ENCODE measurements at regions not wholly inside any gene's neighbourhood (a gene's known extent, or its start where the extent isn't known, plus 50 kb on each side); places are given as distances from the start of the nearest gene placed in this dataset.

DNA sequence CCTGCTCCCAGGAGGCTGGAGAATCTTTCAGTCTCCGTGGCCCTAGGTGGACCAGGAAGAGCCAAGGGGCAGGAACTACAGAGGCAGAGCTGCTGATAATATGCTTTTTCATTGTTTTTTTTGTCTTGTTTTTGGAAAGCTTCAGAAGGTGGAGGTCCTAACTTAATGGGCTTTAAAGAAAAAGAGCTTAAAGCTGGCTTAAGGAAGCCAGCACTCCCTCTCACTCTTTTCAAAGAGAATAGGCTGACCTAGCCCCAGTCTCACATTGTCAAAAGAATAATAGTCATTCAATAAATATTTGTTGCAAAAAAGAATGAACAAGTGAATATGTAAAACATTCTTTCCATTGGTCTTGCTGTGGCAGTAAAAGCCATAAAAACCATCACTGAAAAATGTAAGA is 61.0 kb upstream of the RRP15 start:
- no peak for DNase-seq
- H3K4me3 ChIP-seq (ENCODE audit: low read depth, low read length): no peak overlapping the region
- TF ChIP-seq, protein P1, sequence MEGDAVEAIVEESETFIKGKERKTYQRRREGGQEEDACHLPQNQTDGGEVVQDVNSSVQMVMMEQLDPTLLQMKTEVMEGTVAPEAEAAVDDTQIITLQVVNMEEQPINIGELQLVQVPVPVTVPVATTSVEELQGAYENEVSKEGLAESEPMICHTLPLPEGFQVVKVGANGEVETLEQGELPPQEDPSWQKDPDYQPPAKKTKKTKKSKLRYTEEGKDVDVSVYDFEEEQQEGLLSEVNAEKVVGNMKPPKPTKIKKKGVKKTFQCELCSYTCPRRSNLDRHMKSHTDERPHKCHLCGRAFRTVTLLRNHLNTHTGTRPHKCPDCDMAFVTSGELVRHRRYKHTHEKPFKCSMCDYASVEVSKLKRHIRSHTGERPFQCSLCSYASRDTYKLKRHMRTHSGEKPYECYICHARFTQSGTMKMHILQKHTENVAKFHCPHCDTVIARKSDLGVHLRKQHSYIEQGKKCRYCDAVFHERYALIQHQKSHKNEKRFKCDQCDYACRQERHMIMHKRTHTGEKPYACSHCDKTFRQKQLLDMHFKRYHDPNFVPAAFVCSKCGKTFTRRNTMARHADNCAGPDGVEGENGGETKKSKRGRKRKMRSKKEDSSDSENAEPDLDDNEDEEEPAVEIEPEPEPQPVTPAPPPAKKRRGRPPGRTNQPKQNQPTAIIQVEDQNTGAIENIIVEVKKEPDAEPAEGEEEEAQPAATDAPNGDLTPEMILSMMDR (IDR thresholded peaks at IDR 0.05; ENCODE audit: low read depth, low read length, missing control alignments): no peak
- H3K36me3 ChIP-seq (replicated peaks): no peaks in the 10 kb centered on the region
- H3K27ac ChIP-seq: no peak overlapping the region
- no peaks in the 10 kb centered on the region for H3K27me3 ChIP-seq (replicated peaks)
- in situ Hi-C loops (cut with HindIII; ENCODE audit: low pct_ligation_motif_present, low sequenced_read_pairs): no loop called here

DNA sequence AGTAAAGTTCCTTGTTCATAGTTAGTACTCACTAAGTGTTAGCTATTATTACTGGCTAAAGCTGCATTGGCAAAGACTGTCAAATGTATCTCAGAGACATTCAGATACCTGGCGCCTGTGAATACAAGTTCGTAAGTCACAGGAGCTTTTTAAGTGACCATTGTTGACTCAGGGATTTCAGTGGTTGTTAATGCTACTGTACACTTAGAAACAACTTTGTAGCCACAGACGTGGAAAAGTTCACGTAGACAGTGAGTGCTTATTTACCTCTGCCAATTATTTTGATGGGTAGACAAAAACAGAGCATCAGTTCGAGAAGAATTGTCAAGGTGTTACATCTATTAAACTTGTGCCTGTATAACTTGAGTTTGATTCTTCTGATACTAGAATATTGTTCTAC is 59.1 kb upstream of the RRP15 start:
- TF ChIP-seq, protein P1 (IDR thresholded peaks at IDR 0.05; ENCODE audit: low read depth, low read length, missing control alignments): no peak
- DNase-seq: no peak

More for the DNA sequence above, 59.1 kb upstream of the RRP15 start:
- Histone ChIP-seq H3K4me3 (ENCODE audit: low read depth, low read length) (no peak overlapping the region), H3K36me3 (replicated peaks) (no peaks in the 10 kb centered on the region), H3K27me3 (replicated peaks) (no peaks in the 10 kb centered on the region), H3K27ac (no peak overlapping the region)
- in situ Hi-C loops (cut with HindIII; ENCODE audit: low pct_ligation_motif_present, low sequenced_read_pairs): no loop called here
